Globus pallidus (tissue), 1 donor: ENCODE measurements at regions not wholly inside any gene's neighbourhood (a gene's known extent, or its start where the extent isn't known, plus 50 kb on each side); places are given as distances from the start of the nearest gene placed in this dataset.
A peak's percentile ranks its signal among the peaks of the same experiment; 100 is the strongest.

Experiments
- DNase-seq: peaks from one replicate; pipeline ENCODE4 v3.0.0-alpha.2; 2015; ENCODE audit warnings: low spot score

GRCh38 chrX:7280520-7280919 lies 132.6 kb upstream of the PUDP start:
- DNase-seq: no peak

- DNase-seq: no peak
Observed at GRCh38 chrX:7272346-7272745, 124.4 kb upstream of the PUDP start.

- no peak for DNase-seq
Observed at GRCh38 chrX:7270933-7271332, 123.0 kb upstream of the PUDP start.

GRCh38 chrX:7269991-7270390 lies 122.0 kb upstream of the PUDP start:
- DNase-seq: peak; percentile 7

- DNase-seq: no peak
Observed at GRCh38 chrX:7269589-7269988, 121.6 kb upstream of the PUDP start.

- DNase-seq: no peak
Observed at GRCh38 chrX:7266288-7266687, 118.3 kb upstream of the PUDP start.

GRCh38 chrX:7264399-7264798 lies 116.4 kb upstream of the PUDP start:
- no peak for DNase-seq

GRCh38 chrX:7263961-7264360 lies 116.0 kb upstream of the PUDP start:
- DNase-seq: no peak

- no peak for DNase-seq
Observed at GRCh38 chrX:7263330-7263729, 115.4 kb upstream of the PUDP start.

- DNase-seq: no peak
Observed at GRCh38 chrX:7262551-7262950, 114.6 kb upstream of the PUDP start.

- peak; percentile 9 for DNase-seq
Observed at GRCh38 chrX:7261672-7262332, 113.8 kb upstream of the PUDP start.

- DNase-seq: no peak
Observed at GRCh38 chrX:7254144-7254543, 106.2 kb upstream of the PUDP start.

GRCh38 chrX:7253565-7253964 lies 105.6 kb upstream of the PUDP start:
- DNase-seq: no peak

- DNase-seq: no peak
Observed at GRCh38 chrX:7252013-7252610, 104.2 kb upstream of the PUDP start.

GRCh38 chrX:7247346-7247745 lies 99.4 kb upstream of the PUDP start:
- DNase-seq: no peak

- no peak for DNase-seq
Observed at GRCh38 chrX:7244405-7244804, 96.5 kb upstream of the PUDP start.

GRCh38 chrX:7242613-7243012 lies 94.7 kb upstream of the PUDP start:
- no peak for DNase-seq

GRCh38 chrX:7240929-7241328 lies 93.0 kb upstream of the PUDP start:
- no peak for DNase-seq

- no peak for DNase-seq
Observed at GRCh38 chrX:7235071-7235470, 87.1 kb upstream of the PUDP start.

- DNase-seq: no peak
Observed at GRCh38 chrX:7233580-7234406, 85.8 kb upstream of the PUDP start.

- no peak for DNase-seq
Observed at GRCh38 chrX:7228226-7228625, 80.3 kb upstream of the PUDP start.

GRCh38 chrX:7225338-7225737 lies 77.4 kb upstream of the PUDP start:
- no peak for DNase-seq

- no peak for DNase-seq
Observed at GRCh38 chrX:7223271-7223670, 75.3 kb upstream of the PUDP start.
